MM.1S (cell line): ENCODE measurements at regions not wholly inside any gene's neighbourhood (a gene's known extent, or its start where the extent isn't known, plus 50 kb on each side); places are given as distances from the start of the nearest gene placed in this dataset.
"Not testable (repeated sequence)": the region's sequence is repeated elsewhere in the genome, so short reads cannot be mapped to it uniquely, and the experiment has no call there.

ENCODE experiments used
- CTCF ChIP-seq: fragments of 300-600 bp; sonication (generic); IDR thresholded peaks from 2 replicates; pipeline ENCODE4 v1.5.1; 2016; ENCODE audit warnings: antibody characterized with exemption, low read length, mixed read lengths
- EZH2 ChIP-seq: fragments of 300-600 bp; sonication (generic); optimal IDR thresholded peaks from 2 replicates; pipeline ENCODE3; 2017; ENCODE audit warnings: low read depth, mild to moderate bottlenecking, antibody characterized with exemption, low read length, mixed read lengths
- EZH2phosphoT487 ChIP-seq: fragments of 300-600 bp; sonication (generic); IDR thresholded peaks from 2 replicates; pipeline ENCODE4 v1.6.1; 2018; ENCODE audit warnings: antibody characterized with exemption, low read length

DNA sequence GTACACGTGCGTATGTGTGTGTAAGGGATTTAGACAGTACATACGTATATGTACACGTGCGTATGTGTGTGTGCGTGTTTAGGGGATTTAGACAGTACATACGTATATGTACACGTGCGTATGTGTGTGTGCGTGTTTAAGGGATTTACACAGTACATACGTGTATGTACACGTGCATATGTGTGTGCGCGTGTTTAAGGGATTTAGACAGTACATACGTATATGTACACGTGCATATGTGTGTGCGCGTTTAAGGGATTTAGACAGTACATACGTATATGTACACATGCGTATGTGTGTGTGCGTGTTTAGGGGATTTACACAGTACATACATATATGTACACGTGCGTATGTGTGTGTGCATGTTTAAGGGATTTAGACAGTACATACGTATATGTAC, 100.9 kb upstream of the ALKAL2 start:
- TF ChIP-seq EZH2, CTCF, EZH2phosphoT487: not testable (repeated sequence)
